SU-DHL-6 (cell line): ENCODE measurements at regions not wholly inside any gene's neighbourhood (a gene's known extent, or its start where the extent isn't known, plus 50 kb on each side); places are given as distances from the start of the nearest gene placed in this dataset.

ENCODE experiments used
- H2AFZ ChIP-seq: fragments of 200-600 bp; sonication (generic); 2 replicates; pipeline ENCODE4 v1.6.1; 2014; ENCODE audit warnings: low read depth, mild to moderate bottlenecking, moderate library complexity, mixed read lengths, antibody characterized with exemption, low read length; ENCODE audit not compliant: severe bottlenecking
- H3F3A ChIP-seq: fragments of 200-600 bp; shearing (Covaris generic); 2 replicates; pipeline ENCODE4 v1.6.0; 2016; ENCODE audit warnings: antibody characterized with exemption, mild to moderate bottlenecking; ENCODE audit not compliant: insufficient read depth
- H3K27ac ChIP-seq: fragments of 200-600 bp; sonication (generic); 2 replicates; pipeline ENCODE4 v1.5.1; 2016; ENCODE audit warnings: low read depth, mild to moderate bottlenecking, low read length, moderate library complexity, mixed read lengths
- H3K27me3 ChIP-seq: fragments of 200-600 bp; sonication (generic), shearing (Covaris generic); 2 replicates; pipeline ENCODE4 v1.6.0; 2014; ENCODE audit warnings: mild to moderate bottlenecking, low read length
- H3K36me3 ChIP-seq: fragments of 200-600 bp; sonication (generic); 2 replicates; pipeline ENCODE4 v1.6.1; 2014; ENCODE audit warnings: mild to moderate bottlenecking, low read length, mixed read lengths
- H3K4me2 ChIP-seq: fragments of 300-600, 200-600 bp; shearing (Covaris generic), sonication (generic); 2 replicates; pipeline ENCODE4 v1.6.0; 2014; ENCODE audit warnings: low read length, low read depth, mild to moderate bottlenecking; ENCODE audit not compliant: poor library complexity, severe bottlenecking
- H3K4me3 ChIP-seq: fragments of 200-600 bp; sonication (generic); 2 replicates; pipeline ENCODE4 v1.5.1; 2014; ENCODE audit warnings: antibody characterized with exemption, low read length, mild to moderate bottlenecking, mixed read lengths; ENCODE audit not compliant: insufficient read depth, poor library complexity, severe bottlenecking
- H3K79me2 ChIP-seq: fragments of 200-600 bp; sonication (generic); 2 replicates; pipeline ENCODE4 v1.6.1; 2014; ENCODE audit warnings: mild to moderate bottlenecking, low read length, moderate library complexity; ENCODE audit not compliant: insufficient read depth
- H3K9ac ChIP-seq: fragments of 200-600 bp; sonication (generic); 2 replicates; pipeline ENCODE4 v1.7.0; 2014; ENCODE audit warnings: mild to moderate bottlenecking, low read length
- H3K9me2 ChIP-seq: fragments of 200-600 bp; sonication (generic); replicated peaks from 2 replicates; pipeline ENCODE4 v1.6.1; 2014; ENCODE audit warnings: low read length; ENCODE audit not compliant: insufficient read depth
- H3K9me3 ChIP-seq: fragments of 200-600 bp; sonication (generic); 2 replicates; pipeline ENCODE4 v1.6.1; 2014; ENCODE audit warnings: low read length, mixed read lengths; ENCODE audit not compliant: insufficient read depth
- H4K20me1 ChIP-seq: fragments of 200-600 bp; sonication (generic); 2 replicates; pipeline ENCODE4 v1.6.1; 2014; ENCODE audit warnings: low read depth, mild to moderate bottlenecking, antibody characterized with exemption, low read length, moderate library complexity, mixed read lengths
- EZH2phosphoT487 ChIP-seq: fragments of 200-600 bp; sonication (generic), shearing (Covaris generic); conservative IDR thresholded peaks from 2 replicates; pipeline ENCODE4 v1.6.1; 2018; ENCODE audit warnings: mild to moderate bottlenecking, antibody characterized with exemption, low read length, moderate library complexity, mixed read lengths
- TF ChIP-seq, protein P1 (sequence below): fragments of 200-600 bp; sonication (generic); IDR thresholded peaks from one replicate; pipeline ENCODE4 v1.5.1; 2017; ENCODE audit warnings: antibody characterized with exemption, mild to moderate bottlenecking, low read length, moderate library complexity; ENCODE audit not compliant: insufficient read depth, poor library complexity, severe bottlenecking

DNA sequence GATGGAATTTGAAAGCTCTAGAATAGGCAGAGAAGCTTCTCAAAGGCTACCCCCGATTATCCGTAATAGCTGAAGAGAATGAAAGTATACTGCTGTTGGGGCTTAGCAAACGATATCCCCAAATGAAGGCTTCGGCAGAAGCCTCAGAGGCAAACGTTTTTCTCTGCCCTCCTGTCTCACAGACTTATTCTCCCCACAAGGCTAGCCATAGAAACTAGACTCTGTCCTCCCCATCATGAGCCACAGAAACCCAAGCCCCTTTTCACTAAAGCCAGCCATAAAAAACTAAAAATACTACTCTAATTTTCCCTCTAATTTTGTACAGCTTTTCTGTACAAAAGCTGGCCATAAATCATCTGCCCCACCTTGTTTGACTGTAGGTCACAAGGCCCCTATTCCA lies 413.4 kb upstream of the CFAP20DC start:
- Histone ChIP-seq H3K4me3 (no peak overlapping the region), H3K36me3 (no peaks in the 10 kb centered on the region), H3K9ac (no peak overlapping the region), H3K9me2 (no peaks in the 10 kb centered on the region), H3K9me3 (no peaks in the 10 kb centered on the region), H4K20me1 (no peaks in the 10 kb centered on the region), H3K27me3 (no peaks in the 10 kb centered on the region), H3K79me2 (no peaks in the 10 kb centered on the region), H3F3A (no peaks in the 10 kb centered on the region), H2AFZ (no peak overlapping the region), H3K4me2 (no peak overlapping the region), H3K27ac (no peak overlapping the region)
- TF ChIP-seq, protein P1, sequence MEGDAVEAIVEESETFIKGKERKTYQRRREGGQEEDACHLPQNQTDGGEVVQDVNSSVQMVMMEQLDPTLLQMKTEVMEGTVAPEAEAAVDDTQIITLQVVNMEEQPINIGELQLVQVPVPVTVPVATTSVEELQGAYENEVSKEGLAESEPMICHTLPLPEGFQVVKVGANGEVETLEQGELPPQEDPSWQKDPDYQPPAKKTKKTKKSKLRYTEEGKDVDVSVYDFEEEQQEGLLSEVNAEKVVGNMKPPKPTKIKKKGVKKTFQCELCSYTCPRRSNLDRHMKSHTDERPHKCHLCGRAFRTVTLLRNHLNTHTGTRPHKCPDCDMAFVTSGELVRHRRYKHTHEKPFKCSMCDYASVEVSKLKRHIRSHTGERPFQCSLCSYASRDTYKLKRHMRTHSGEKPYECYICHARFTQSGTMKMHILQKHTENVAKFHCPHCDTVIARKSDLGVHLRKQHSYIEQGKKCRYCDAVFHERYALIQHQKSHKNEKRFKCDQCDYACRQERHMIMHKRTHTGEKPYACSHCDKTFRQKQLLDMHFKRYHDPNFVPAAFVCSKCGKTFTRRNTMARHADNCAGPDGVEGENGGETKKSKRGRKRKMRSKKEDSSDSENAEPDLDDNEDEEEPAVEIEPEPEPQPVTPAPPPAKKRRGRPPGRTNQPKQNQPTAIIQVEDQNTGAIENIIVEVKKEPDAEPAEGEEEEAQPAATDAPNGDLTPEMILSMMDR = no peak
- no peak for TF ChIP-seq EZH2phosphoT487

DNA sequence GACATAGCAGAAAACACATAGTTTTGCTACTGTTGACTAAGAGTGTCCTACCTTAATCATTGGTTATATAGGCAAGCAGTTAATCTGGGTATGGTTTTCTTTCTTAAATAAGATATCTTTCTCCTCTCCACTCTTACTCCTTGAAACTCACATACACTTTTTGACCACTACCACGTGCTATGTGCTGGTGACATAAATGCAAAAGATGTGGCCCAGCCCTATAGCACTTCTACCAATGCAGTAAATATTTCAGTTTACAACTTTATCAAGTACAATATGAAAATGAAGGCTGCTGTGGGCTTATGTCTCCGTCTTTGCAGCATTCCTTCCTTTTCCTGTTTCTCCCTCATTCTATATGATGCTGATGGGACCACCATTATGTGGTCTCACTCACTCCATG lies 410.2 kb upstream of the CFAP20DC start:
- TF ChIP-seq EZH2phosphoT487 = no peak
- TF ChIP-seq, protein P1 = no peak
- Histone ChIP-seq H3K27ac (no peak overlapping the region), H3K36me3 (no peaks in the 10 kb centered on the region), H3K9ac (no peak overlapping the region), H3K4me3 (no peak overlapping the region), H3K9me3 (no peaks in the 10 kb centered on the region), H3K27me3 (no peaks in the 10 kb centered on the region), H4K20me1 (no peaks in the 10 kb centered on the region), H2AFZ (no peak overlapping the region), H3F3A (no peaks in the 10 kb centered on the region), H3K4me2 (no peak overlapping the region), H3K9me2 (no peaks in the 10 kb centered on the region), H3K79me2 (no peaks in the 10 kb centered on the region)

DNA sequence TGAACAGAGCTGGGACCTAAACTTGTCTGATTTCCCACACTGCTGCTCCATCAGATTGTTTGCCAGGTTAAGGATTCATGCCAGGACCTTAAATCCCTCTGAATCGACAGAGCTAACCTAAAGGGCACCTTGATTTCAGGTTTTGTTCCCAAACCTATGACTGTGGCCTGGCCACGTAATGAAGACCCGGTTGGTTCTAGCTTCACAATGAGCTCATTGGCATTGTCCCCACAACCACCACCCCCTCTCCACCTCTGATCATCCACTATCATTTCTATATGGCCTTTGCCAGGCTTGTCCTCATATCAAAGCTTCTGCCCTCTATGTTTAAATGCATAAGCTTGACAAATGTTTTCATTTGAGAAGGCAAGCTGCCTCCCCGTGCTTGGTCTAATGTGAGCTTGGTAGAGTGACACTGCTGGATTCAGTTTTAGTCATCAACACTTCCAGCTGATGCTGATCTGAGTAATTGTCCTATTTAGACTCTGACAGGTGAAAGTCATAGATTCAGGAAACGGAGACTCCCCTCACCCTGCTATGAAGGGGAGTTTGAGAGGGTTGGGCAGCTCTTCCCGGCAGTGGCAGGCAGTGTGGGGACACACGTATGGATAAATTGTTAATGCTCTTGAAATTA lies 407.1 kb upstream of the CFAP20DC start:
- Histone ChIP-seq H3K9me3 (no peaks in the 10 kb centered on the region), H3K9me2 (no peaks in the 10 kb centered on the region), H4K20me1 (no peaks in the 10 kb centered on the region), H3K79me2 (no peaks in the 10 kb centered on the region), H3K4me2 (no peak overlapping the region), H3F3A (no peaks in the 10 kb centered on the region), H3K36me3 (no peaks in the 10 kb centered on the region), H3K27me3 (no peaks in the 10 kb centered on the region), H3K9ac (no peak overlapping the region), H3K27ac (no peak overlapping the region), H3K4me3 (no peak overlapping the region), H2AFZ (no peak overlapping the region)
- TF ChIP-seq, protein P1 = no peak
- TF ChIP-seq EZH2phosphoT487 = no peak
